ENCODE measurements at regions not wholly inside any gene's neighbourhood (a gene's known extent, or its start where the extent isn't known, plus 50 kb on each side); places are given as distances from the start of the nearest gene placed in this dataset.
"Not testable (repeated sequence)": the region's sequence is repeated elsewhere in the genome, so short reads cannot be mapped to it uniquely, and the experiment has no call there.

DNA sequence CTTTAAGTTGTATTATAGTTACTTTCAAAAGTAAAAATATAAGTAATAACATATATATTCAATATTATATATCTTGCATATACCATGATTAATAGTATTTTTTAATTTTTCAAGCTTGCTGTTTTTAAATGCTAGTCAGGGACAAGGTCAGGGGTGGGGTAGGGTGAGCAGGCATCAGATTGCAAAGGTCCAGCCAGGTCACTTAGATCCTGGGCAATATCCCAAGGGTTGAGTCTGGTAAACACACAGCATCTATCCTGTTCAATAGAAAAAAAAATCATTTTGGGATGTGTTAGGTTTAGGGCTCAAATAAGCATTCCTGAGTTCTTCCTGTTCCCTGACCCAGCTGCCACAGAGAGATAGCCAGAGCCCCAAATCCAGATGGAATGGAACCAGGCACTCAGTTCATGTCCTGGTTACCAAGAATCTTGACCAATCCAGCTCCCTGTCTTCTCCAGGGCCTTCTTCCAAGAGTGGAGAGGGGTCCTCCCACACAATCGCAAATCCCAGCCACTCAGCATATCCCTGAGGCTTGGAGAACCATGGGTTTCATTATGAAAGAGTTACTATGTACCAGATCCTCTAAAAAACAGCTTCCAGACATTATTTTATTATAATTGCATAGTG lies 134.9 kb upstream of the TOP1 start:
- DNase-seq (ENCODE audit: low read depth): no peak

DNA sequence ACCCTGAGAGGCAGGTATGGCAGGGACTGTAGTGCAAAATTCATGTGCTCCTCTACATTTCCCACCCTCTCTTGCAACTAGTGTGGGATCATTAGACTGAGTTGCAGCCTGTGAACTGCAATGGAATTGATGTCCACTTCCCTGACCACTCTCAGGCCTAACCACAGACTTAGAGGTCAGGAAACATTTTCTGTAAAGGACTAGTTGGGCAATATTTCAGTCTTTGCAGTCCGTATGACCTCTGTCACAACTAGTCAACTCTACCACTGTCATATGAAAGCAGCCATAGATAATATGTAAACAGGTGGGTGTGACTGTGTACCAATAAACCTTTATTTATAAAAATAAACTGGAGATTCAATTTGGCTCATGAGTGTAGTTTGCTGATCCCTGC lies 134.4 kb upstream of the TOP1 start:
- DNase-seq (ENCODE audit: low read depth): no peak

DNA sequence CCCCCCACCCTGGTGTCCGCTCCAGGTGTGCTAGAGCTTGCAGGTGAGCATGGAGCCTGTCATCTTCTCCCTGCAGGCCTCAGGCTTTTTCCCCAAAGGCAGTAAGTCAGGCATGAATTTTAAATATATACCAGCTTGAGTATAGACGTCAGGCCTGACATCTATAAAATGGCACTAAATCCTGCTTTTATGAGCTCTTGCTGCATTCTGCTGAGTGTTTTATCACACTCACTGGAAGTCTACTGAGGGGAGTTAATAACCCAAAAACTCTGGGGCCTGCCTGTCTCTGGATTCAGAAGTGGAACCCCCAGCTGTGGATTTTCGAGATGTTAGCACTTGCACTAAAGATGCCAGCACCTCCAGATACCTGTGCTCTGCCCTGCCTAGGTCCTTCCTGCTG lies 133.4 kb upstream of the TOP1 start:
- DNase-seq (ENCODE audit: low read depth): no peak

DNA sequence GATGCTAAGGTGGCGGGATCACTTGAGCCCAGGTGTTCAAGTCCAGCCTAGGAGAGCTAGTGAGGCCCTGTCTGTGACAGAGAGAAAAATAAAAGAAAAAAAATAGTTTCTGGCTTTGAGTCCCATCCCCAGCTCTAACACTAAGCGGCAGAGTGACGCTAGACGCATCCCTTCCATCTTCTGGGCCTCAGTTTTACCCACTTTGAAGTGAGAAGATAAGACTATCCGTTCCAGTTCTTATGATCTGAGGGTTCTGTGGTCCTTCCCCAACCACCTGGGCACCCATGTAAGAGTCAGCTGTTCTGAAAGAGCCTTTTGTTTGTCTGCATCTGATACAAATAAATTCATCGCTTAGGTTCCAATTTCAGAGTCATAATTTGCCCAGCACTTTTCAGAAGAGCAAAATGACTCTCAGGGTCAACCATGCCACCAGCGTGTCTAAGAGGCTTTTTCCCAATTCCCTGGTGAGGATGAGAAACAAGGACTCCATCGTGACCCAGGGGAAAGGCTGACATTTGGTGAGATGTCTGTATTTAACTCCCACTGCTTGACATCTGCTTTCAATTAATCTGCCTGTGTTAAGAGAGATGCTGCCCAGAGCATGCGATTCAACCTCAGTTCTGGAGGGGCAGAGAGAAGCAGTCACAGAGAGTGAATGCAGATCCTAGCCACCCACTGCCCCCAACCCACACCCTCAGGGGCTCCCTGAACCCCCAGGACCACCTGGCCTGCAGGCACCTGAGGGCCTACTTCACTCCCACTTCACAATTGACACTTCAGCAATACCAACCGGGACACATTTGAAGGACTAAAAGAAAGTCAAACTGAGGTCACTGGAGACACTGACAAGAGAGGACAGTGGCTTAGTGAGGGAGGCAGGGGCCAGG lies 131.6 kb upstream of the TOP1 start:
- no peak for DNase-seq (ENCODE audit: low read depth)

DNA sequence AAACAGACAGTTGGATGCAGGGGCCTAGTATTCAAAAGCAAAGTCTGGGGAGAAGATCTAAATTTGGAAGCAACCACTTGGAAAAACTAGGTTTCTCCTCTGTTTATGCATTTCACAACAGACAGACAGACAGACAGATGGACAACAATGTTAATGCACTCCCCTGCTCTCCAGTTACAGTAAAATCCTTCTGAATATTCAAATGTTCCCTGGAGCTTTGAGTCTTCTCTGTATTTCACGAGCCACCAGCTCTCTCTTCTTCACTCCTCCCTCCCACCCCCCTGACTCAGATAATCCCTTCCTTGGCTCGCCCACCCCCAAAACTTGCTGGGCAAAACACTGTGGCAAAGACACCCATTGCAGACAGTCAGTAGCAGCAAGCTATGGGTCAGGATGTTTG lies 129.3 kb upstream of the TOP1 start:
- no peak for DNase-seq (ENCODE audit: low read depth)

DNA sequence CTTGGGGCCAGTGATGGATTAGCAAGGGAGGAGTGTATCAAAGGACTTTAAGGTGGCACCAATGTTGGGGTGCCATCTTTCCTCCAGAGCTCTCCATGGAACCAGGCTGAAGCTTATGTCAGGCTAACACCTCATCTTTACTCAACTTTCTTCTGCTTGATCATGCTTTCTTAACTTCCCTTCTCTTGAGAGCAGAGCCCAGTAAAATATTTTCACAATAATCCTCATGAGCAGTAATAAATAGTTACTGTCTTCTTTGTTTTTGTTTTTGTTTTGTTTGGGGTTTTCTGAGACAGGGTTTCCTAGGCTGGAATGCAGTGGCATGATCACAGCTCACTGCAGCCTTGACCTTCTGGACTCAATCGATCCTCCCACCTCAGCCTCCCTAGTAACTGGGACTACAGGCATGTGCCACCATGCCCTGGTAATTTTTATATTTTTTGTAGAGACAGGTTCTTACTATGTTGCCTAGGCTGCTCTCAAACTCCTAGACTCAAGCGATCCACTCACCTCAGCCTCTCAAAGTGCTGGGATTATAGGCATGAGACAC lies 127.9 kb upstream of the TOP1 start:
- no peak for DNase-seq (ENCODE audit: low read depth)

DNA sequence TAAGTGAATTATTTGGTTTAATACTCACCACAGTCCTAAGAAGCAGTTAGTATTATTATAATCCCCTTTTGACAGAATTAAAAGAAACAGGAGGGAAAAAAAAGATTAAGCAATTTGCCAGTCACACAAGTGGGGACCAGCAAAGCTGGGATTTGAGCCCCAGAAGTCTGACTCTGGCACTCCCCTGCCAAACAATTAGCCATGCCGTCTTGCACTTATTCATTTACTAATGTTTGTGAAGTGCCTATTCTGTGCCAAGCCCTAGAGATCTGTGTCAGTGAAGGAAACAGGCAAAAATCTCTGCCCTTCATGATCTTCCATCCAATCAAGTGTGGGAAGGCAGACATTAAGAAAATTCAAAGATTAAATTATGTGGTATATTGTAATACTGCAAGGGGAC lies 126.0 kb upstream of the TOP1 start:
- no peak for DNase-seq (ENCODE audit: low read depth)

DNA sequence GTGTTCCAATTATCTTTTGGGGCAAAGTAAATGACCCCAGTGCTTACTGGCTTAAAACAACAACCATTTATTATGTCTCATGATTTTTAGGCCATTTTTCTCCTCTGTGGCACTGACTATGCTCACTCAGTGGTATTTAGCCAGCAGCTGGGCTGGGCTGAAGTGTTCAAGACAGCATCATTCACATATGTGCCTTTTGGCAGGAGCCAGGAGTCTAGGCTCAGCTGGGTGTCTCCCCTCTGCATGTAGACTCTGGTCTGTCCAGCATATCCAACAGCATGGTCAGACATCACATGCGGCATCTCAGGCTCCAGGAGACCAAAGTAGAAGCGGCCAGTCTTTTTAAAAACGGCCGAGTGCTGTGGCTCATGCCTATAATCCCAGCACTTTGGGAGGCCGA lies 120.3 kb upstream of the TOP1 start:
- no peak for DNase-seq (ENCODE audit: low read depth)

DNA sequence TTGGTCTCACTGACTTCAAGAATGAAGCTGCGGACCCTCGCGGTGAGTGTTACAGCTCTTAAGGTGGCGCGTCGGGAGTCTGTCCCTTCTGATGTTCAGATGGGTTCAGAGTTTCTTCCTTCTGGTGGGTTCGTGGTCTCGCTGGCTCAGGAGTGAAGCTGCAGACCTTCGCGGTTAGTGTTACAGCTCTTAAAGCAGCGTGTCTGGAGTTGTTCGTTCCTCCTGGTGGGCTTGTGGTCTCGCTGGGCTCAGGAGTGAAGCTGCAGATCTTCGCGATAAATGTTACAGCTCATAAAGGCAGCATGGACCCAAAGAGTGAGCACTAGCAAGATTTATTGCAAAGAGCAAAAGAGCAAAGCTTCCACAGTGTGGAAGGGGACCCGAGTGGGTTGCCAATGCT lies 119.1 kb upstream of the TOP1 start:
- DNase-seq (ENCODE audit: low read depth): not testable (repeated sequence)

DNA sequence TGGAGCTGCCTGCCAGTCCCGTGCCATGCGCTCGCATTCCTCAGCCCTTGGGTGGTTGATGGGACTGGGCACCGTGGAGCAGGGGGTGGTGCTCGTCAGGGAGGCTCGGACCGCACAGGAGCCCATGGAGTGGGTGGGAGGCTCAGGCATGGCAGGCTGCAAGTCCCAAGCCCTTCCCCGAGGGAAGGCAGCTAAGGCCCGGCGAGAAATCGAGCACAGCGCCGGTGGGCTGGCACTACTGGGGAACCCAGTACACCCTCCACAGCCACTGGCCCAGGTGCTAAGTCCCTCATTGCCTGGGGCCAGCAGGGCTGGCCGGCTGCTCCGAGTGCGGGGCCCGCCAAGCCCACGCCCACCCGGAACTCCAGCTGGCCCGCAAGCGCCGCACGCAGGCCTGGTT lies 118.2 kb upstream of the TOP1 start:
- not testable (repeated sequence) for DNase-seq (ENCODE audit: low read depth)

DNA sequence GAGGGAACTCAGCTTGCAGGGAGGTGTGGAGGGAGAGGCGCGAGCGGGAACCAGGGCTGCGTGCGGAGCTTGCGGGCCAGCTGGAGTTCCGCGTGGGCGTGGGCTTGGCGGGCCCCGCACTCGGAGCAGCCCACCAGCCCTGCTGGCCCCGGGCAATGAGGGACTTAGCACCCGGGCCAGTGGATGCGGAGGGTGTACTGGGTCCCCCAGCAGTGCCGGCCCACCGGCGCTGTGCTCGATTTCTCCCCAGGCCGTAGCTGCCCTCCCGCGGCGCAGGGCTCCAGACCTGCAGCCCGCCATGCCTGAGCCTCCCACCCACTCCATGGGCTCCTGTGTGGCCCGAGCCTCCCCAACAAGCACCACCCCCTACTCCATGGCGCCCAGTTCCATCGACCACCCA lies 117.5 kb upstream of the TOP1 start:
- not testable (repeated sequence) for DNase-seq (ENCODE audit: low read depth)

DNA sequence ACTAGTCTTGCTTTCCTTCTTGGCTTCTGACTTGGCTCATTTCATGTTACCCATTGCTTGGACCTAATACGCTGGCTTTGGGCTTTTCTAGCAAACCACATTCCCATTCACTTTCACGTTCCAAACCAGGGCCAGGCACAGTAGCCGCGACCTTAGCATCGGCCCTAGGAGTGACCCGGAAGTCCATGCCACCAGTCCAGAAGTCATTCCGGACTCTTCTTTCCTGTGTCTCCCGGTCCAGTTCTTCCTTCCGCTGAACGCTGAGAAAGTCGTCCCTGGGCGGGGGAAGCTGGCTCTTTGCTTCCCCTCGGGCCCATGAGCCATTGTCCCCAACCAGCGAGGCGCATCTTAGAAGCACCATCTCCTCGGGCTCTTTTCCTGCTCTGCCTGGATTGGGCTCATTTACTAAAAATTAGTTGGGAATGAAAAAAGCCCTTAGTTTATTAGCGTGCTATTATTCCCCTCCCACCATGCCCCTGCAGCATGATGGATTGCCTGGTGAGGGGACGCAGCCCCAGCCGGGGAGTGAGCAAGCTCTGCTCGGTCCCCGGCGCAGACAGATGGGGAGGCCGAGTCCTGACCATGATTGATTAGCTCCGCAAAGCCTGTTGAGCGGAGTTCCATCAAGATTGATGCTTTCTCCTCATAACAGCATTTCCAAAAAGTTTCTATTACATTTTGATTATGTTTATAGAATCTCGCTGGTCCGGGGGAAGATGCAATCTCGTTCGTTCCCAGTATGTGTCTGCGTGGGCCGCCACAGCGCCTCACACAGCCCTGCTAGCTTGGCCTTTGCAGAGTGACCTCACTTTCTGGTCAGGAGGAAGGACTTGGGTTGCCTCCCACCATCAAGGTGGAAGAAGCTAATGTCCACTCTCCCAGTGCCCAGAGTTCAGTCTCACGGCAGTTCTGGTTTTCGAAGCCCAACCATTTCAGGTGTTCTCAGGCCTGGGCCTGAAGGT lies 115.1 kb upstream of the TOP1 start:
- DNase-seq (ENCODE audit: low read depth): no peak

DNA sequence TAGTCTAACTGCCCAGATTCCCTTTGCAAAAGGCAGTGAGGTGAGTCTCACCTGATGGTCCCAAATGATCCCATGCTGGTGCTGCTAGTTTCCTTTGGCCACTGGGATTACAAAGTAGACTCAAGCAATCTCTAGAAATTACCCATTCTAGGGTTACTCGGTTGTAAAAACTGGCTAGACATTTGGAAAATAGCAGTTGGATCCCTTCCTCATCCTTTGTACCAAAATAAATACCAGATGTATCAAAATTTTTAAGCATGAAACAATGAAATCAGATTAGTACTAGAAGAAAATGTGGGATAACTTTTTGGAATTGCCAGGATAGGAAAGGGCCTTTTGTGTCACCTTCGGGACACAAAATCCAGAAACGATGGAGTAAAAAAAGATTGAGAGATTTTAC lies 112.9 kb upstream of the TOP1 start:
- DNase-seq (ENCODE audit: low read depth): no peak

DNA sequence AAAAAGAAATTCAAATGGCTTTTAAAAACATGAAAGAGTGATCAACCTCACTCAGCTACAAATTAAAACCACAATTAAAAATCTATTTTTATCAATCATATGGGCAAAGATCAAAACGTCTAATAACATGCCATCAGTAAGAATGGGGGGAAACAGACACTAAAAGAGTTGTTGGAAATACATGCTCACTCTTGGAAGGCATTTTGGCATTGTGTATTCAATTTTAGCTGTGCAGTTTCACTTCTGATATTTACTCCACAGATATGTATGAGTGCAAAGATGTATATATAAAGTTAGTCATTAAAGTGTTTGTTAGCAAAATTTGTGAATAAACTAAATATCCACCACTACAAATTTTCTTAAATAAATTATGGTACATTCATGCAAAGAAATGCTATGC lies 112.3 kb upstream of the TOP1 start:
- DNase-seq (ENCODE audit: low read depth): no peak

DNA sequence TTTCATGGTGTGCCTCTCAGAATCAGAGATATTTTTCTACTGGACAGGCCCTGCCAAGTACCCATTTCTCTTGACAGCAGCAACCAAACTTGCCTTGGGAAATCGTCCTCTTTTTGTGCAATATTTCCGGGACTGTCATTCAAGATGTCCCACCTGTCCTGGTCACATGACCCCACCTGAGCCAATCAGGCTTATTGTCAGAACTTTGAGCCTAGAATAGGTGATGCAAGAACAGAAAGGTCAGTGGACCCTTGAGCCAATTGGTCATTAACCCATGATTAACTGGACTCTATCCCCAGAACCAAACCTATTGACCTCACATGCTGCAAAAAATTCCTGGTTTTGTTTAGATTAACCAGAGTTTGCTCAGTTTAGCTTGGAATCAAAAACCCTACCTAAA lies 108.3 kb upstream of the TOP1 start:
- no peak for DNase-seq (ENCODE audit: low read depth)

DNA sequence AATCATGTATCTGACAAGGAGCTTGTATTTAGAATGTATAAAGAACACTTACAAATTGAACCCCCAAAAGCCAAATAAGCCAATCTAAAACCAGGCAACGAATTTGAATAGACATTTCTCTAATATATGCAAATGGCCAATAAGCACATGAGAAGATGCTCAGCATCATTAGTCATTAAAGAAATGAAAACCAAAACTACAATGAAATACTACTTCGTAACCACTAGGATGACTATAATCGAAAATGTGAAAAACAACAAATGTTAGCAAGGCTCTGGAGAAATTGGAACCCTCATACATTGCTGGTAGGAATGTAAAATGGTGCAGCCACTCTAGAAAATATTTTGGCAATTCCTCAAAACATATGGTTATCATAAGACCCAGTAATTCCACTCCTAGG lies 105.8 kb upstream of the TOP1 start:
- no peak for DNase-seq (ENCODE audit: low read depth)

DNA sequence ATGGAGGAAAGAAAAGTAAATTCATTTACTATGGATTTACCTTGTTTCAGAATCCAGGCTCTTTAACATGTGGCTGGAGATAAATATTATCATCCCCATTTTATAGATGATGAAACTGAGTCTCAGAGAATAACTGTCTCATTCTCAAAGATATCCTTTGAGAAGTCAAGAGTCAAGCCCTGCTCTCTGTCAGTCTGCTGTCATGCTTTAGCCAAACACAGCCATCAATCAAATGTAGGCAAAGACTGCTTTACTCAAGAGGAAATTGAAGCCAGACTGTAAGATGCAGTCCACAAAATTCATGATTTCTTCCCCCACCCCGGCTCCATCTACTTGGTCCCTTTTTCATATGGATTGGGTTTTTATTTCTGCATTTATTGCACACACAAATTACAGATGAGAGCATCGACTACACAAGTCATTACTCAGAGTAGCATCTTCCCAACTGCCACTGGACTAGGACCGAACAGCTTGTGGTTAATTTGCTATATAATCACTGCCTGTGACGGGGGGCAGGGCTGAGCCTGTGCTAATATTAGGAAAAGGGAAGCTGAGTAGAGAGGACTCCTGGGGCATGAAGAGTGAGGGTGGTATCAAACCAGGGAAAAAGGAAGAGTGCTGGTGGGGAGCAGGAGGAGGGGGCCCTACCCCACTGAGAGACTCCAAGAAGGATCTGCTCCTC lies 102.7 kb upstream of the TOP1 start:
- DNase-seq (ENCODE audit: low read depth): no peak

DNA sequence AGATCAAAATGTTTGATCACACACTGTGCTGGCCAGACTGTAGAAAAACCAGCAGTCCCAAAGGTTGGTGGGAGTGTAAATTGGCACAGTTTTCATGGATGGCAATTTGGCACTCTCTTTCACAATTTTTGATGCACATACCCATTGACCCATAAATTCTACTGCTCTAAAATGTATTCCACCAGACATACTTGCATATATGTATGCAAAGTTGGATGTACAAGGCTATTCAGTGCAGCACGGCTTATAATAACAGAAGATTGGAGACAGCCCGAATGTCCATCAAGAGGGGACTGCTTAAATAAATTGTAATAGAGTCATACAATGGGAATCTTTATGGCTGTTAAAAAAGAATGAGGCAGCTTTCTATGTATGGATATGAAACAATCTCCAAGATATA lies 101.7 kb upstream of the TOP1 start:
- no peak for DNase-seq (ENCODE audit: low read depth)

DNA sequence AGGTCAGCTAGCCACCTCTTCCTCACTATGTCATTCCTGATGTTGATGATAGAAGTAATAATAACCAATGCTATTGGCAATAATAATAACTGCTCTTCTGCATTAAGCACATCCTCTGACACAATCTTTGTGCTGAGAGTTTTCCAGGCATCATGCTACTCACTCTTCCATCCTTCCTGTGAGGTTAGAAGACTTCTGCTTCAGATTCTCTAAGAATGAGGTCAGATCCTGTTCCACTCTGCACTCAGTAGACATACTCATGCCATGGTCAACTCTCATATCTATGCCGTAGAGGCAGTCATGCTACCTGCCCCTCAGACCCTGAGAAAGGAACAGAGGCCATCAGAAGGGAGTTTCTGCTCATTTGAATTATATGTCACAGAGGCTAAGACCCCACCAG lies 98.1 kb upstream of the TOP1 start:
- DNase-seq (ENCODE audit: low read depth): no peak

DNA sequence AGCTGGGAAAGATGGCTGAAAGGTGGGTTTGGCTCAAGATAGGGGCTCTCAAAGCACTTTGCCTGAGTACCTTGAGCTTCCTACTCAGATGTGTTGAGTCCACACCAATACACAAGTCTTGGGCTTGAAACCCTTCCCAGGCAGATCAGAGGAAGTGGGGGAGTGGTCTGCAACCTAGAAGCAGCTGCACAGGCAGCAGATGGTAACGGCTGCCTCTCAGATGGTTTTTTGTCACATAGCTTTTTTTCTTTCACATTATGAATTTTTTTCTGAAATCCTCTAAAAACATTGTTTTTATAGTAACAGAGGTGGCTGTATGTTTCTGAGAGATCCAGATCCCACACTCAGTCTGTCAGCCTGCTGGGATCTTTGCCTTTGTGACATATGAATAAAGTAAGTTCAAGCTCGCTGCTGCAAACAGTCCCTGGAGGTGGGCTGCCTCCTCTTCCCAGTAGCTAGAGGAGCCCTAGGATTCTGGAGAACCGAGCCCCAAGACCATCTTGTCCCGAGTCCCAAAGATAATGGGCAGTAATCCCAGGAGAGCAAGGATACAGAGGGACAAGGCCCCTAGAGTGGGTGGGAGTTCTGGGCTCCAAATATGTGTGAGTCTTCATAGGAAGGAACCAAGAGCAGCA lies 97.1 kb upstream of the TOP1 start:
- DNase-seq (ENCODE audit: low read depth): no peak

DNA sequence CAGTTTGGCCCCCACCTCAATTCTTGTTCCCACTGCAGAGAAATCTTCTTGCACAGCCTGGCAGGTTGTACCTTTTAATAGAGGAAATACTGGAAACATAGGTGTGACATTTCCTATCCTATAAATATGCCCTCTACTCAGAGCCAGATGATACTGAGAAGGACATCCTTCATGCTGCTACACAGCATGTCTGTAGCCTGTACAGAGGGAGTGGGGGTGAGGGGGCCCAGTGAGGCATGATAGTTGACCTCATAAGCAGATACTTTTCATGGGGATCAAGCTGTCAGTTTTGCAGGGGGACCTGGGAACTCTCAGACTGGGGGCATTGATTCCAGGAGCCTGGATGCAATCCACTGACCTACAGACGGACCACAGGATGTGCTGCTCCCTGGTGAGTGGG lies 96.2 kb upstream of the TOP1 start:
- no peak for DNase-seq (ENCODE audit: low read depth)

Measured in stimulated activated CD8-positive, alpha-beta memory T cell treated with anti-CD3 and anti-CD28 coated beads, Interleukin-12 subunit alpha, Interleukin-12 subunit beta, amount 100 ng/mL, for 1 hour (primary cell).